ENCODE measurements at regions not wholly inside any gene's neighbourhood (a gene's known extent, or its start where the extent isn't known, plus 50 kb on each side); places are given as distances from the start of the nearest gene placed in this dataset.
"Not testable (repeated sequence)": the region's sequence is repeated elsewhere in the genome, so short reads cannot be mapped to it uniquely, and the experiment has no call there.

GRCh38 chr12:27164330-27165040, 79.6 kb upstream of the STK38L start:
- H4K20me1 ChIP-seq (replicated peaks; ENCODE audit: control insufficient read depth, extremely low read depth, insufficient read depth, low read length): no peaks in the 10 kb centered on the region
- H2AFZ ChIP-seq (ENCODE audit: low read depth, low read length): no peak overlapping the region
- no peaks in the 10 kb centered on the region for H3K9me1 ChIP-seq (replicated peaks; ENCODE audit: control insufficient read depth, extremely low read depth, insufficient read depth, low read length)
- no peak overlapping the region for H3K4me2 ChIP-seq (ENCODE audit: insufficient read depth, low read length)
- ChIA-PET POLR2A (no interaction called here), CTCF (interaction anchor here (1.0 to 2.8 kb wide), 2 partner anchors 14 to 142 kb away, joined by 3 to 8 read pairs; no protein-coding TSS in a partner anchor)
- no peaks in the 10 kb centered on the region for H3K79me2 ChIP-seq (ENCODE audit: control insufficient read depth, insufficient read depth, low read length)
- no peak overlapping the region for H3K9ac ChIP-seq (replicated peaks; ENCODE audit: extremely low read depth, insufficient read depth, low read length)
- H3K4me3 ChIP-seq (replicated peaks in 1 of 3; ENCODE audit: insufficient read depth in 1 of 3, low read depth in 1 of 3, low read length in 3 of 3): no peak overlapping the region
- no peak for FAIRE-seq
- H3K27ac ChIP-seq (ENCODE audit: insufficient read depth, low read depth, low read length): no peak overlapping the region
- BruUV-seq (replicated peaks): no TSS peak
- intact Hi-C loops (cut with micrococcal nuclease): no loop called here
- no peak for DNase-seq (ENCODE audit: low read depth, low spot score)
- no peaks in the 10 kb centered on the region for H3K27me3 ChIP-seq (ENCODE audit: control insufficient read depth in 2 of 2, insufficient read depth in 2 of 2, low read length in 2 of 2)
- H3K9me3 ChIP-seq (replicated peaks; ENCODE audit: control insufficient read depth, insufficient read depth, low read length): no peaks in the 10 kb centered on the region
- TF ChIP-seq CTCF (IDR thresholded peaks at IDR 0.05; ENCODE audit: extremely low read depth in 1 of 2, insufficient read depth in 1 of 2, low read depth in 1 of 2, low read length in 2 of 2): no peak
- no peak for TF ChIP-seq GATA2 (IDR thresholded peaks at IDR 0.05; ENCODE audit: insufficient read depth, insufficient read length, low read depth, low read length)
- TF ChIP-seq POLR2AphosphoS5 (IDR thresholded peaks at IDR 0.05; ENCODE audit: insufficient read depth, low read depth, low read length): no peak
- no peak for TF ChIP-seq JUN (IDR thresholded peaks at IDR 0.05; ENCODE audit: borderline replicate concordance, insufficient read depth, insufficient read length, low read depth)
- TF ChIP-seq FOS (IDR thresholded peaks at IDR 0.05; ENCODE audit: borderline replicate concordance, insufficient read depth, low read length): no peak
- TF ChIP-seq MAX (IDR thresholded peaks at IDR 0.05; ENCODE audit: insufficient read depth, insufficient read length): no peak
- no peak for TF ChIP-seq EZH2 (IDR thresholded peaks at IDR 0.05; ENCODE audit: borderline replicate concordance, low read depth, low read length, severe bottlenecking)
- TF ChIP-seq MYC (IDR thresholded peaks at IDR 0.05; ENCODE audit: low read depth, low read length): no peak
- no peak for TF ChIP-seq POLR2A (IDR thresholded peaks at IDR 0.05; ENCODE audit: low read depth, low read length)
- no peaks in the 10 kb centered on the region for H3K36me3 ChIP-seq (ENCODE audit: control insufficient read depth in 2 of 2, extremely low read depth in 1 of 2, insufficient read depth in 2 of 2, low read length in 2 of 2)
- dilution Hi-C loops (cut with MboI; ENCODE audit: extremely low pct_ligation_motif_present, low sequenced_read_pairs): no loop called here
- H3K4me1 ChIP-seq (ENCODE audit: control insufficient read depth, extremely low read depth, insufficient read depth, low read length): peaks cover 24% of the 10 kb centered on the region

- H3K4me3 ChIP-seq (replicated peaks in 1 of 3; ENCODE audit: insufficient read depth in 1 of 3, low read depth in 1 of 3, low read length in 3 of 3); CTCF ChIA-PET; intact Hi-C loops (cut with micrococcal nuclease); H3K36me3 ChIP-seq (ENCODE audit: control insufficient read depth in 2 of 2, extremely low read depth in 1 of 2, insufficient read depth in 2 of 2, low read length in 2 of 2); FAIRE-seq; H3K79me2 ChIP-seq (ENCODE audit: control insufficient read depth, insufficient read depth, low read length); H3K9me3 ChIP-seq (replicated peaks; ENCODE audit: control insufficient read depth, insufficient read depth, low read length); H3K4me2 ChIP-seq (ENCODE audit: insufficient read depth, low read length); H3K9me1 ChIP-seq (replicated peaks; ENCODE audit: control insufficient read depth, extremely low read depth, insufficient read depth, low read length); DNase-seq (ENCODE audit: low read depth, low spot score); dilution Hi-C loops (cut with MboI; ENCODE audit: extremely low pct_ligation_motif_present, low sequenced_read_pairs); BruUV-seq (replicated peaks); POLR2A ChIA-PET; H3K27me3 ChIP-seq (ENCODE audit: control insufficient read depth in 2 of 2, insufficient read depth in 2 of 2, low read length in 2 of 2); H3K9ac ChIP-seq (replicated peaks; ENCODE audit: extremely low read depth, insufficient read depth, low read length); H3K27ac ChIP-seq (ENCODE audit: insufficient read depth, low read depth, low read length); H2AFZ ChIP-seq (ENCODE audit: low read depth, low read length); H4K20me1 ChIP-seq (replicated peaks; ENCODE audit: control insufficient read depth, extremely low read depth, insufficient read depth, low read length): not testable (repeated sequence)
- peaks cover 24% of the 10 kb centered on the region for H3K4me1 ChIP-seq (ENCODE audit: control insufficient read depth, extremely low read depth, insufficient read depth, low read length)
Observed at GRCh38 chr12:27165958-27166357, 78.1 kb upstream of the STK38L start.

- DNase-seq (ENCODE audit: low read depth, low spot score); H3K9me1 ChIP-seq (replicated peaks; ENCODE audit: control insufficient read depth, extremely low read depth, insufficient read depth, low read length); CTCF ChIA-PET; intact Hi-C loops (cut with micrococcal nuclease); H2AFZ ChIP-seq (ENCODE audit: low read depth, low read length); H4K20me1 ChIP-seq (replicated peaks; ENCODE audit: control insufficient read depth, extremely low read depth, insufficient read depth, low read length); H3K27me3 ChIP-seq (ENCODE audit: control insufficient read depth in 2 of 2, insufficient read depth in 2 of 2, low read length in 2 of 2); H3K27ac ChIP-seq (ENCODE audit: insufficient read depth, low read depth, low read length); H3K9ac ChIP-seq (replicated peaks; ENCODE audit: extremely low read depth, insufficient read depth, low read length); H3K79me2 ChIP-seq (ENCODE audit: control insufficient read depth, insufficient read depth, low read length); H3K4me1 ChIP-seq (ENCODE audit: control insufficient read depth, extremely low read depth, insufficient read depth, low read length); H3K4me2 ChIP-seq (ENCODE audit: insufficient read depth, low read length); BruUV-seq (replicated peaks); FAIRE-seq; H3K4me3 ChIP-seq (replicated peaks in 1 of 3; ENCODE audit: insufficient read depth in 1 of 3, low read depth in 1 of 3, low read length in 3 of 3); dilution Hi-C loops (cut with MboI; ENCODE audit: extremely low pct_ligation_motif_present, low sequenced_read_pairs); H3K9me3 ChIP-seq (replicated peaks; ENCODE audit: control insufficient read depth, insufficient read depth, low read length); H3K36me3 ChIP-seq (ENCODE audit: control insufficient read depth in 2 of 2, extremely low read depth in 1 of 2, insufficient read depth in 2 of 2, low read length in 2 of 2); POLR2A ChIA-PET: not testable (repeated sequence)
Observed at GRCh38 chr12:27171494-27171893, 72.6 kb upstream of the STK38L start.

Data from endothelial cell of umbilical vein (primary cell).